MG63 (cell line): ENCODE measurements at regions not wholly inside any gene's neighbourhood (a gene's known extent, or its start where the extent isn't known, plus 50 kb on each side); places are given as distances from the start of the nearest gene placed in this dataset.
A peak's percentile ranks its signal among the peaks of the same experiment; 100 is the strongest.

Experiments
- DNase-seq: peaks from one replicate; pipeline ENCODE4 v3.0.0-alpha.2; 2020
- H3K27me3 ChIP-seq: fragments of 250-450 bp; sonication (Bioruptor Pico); 2 replicates; pipeline ENCODE4 v1.5.1; 2020; ENCODE audit warnings: mild to moderate bottlenecking, moderate library complexity
- H3K36me3 ChIP-seq: fragments of 250-450 bp; sonication (Bioruptor Pico); 2 replicates; pipeline ENCODE4 v1.5.1; 2020; ENCODE audit warnings: mild to moderate bottlenecking, moderate library complexity
- H3K4me3 ChIP-seq: fragments of 250-450 bp; sonication (Bioruptor Pico); 2 replicates; pipeline ENCODE4 v1.5.1; 2020; ENCODE audit warnings: mild to moderate bottlenecking, moderate library complexity
- H3K9me3 ChIP-seq: fragments of 250-450 bp; sonication (Bioruptor Pico); 2 replicates; pipeline ENCODE4 v1.5.1; 2020; ENCODE audit warnings: mild to moderate bottlenecking, moderate library complexity

DNA sequence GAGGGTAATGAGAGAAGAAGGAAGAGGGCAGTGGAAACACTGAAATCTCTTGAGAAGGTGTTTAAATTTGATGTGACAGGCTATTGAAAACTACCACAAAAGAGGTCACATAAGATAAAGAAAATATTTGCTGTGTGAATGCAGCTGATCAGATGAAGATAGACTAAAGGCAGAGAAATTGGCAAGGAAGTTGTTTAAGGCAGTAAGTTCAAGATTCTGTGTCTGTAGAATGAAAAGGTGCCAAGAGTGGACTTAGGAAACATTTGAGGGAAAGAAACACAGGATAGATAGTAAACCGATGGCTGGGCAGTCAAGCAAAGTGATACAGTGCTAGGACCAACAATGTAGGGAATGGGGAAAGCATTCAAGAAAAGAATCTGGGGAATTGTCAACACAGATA, 332.3 kb upstream of the MARCKS start:
- no peak for DNase-seq
- Histone ChIP-seq H3K9me3 (no peaks in the 10 kb centered on the region; the same call in 1 of the 2 replicates), H3K4me3 (no peak overlapping the region), H3K36me3 (no peaks in the 10 kb centered on the region), H3K27me3 (no peaks in the 10 kb centered on the region)

DNA sequence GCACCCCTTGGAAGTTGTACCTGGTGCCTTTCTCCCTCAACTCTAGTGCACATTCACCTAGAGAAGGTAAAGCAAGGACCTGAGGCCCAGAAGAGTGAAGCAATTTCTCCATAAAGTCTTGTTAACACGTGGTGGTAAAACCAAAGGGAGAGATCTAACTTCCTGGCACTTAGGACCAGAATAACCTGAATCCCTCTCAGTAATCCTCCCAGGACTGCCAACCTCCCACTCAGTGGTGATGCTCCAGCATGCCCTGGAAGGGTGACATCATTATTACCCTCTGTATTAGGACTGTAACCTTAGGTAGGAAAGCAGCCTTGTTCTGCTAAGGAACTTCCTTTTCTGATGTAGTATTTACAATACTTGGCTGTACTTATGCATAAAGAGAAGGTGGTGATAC, 330.6 kb upstream of the MARCKS start:
- no peaks in the 10 kb centered on the region for H3K27me3 ChIP-seq
- DNase-seq = peak; percentile 1
- H3K36me3 ChIP-seq = no peaks in the 10 kb centered on the region
- H3K4me3 ChIP-seq = no peak overlapping the region
- no peaks in the 10 kb centered on the region; the same call in 1 of the 2 replicates for H3K9me3 ChIP-seq

DNA sequence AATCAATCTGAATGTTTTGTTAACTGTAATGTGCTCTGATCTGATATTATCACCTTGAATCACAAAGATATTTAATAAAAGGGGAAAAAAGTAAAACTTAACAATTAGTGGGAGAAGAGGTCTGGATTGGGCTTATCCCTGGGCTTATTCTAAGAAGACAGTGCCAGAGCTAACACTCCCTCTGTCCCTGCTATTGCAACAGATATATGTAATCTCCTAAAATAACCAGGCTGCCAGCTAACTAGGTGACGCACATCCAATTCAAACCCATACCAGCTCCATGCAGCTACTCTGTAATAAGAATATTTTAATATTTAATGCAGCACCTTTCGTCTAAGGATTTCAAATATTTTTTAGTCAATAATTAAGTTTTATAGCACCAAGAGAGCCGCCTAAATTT, 330.1 kb upstream of the MARCKS start:
- DNase-seq = no peak
- Histone ChIP-seq H3K27me3 (no peaks in the 10 kb centered on the region), H3K36me3 (no peaks in the 10 kb centered on the region), H3K4me3 (no peak overlapping the region), H3K9me3 (no peaks in the 10 kb centered on the region; the same call in 1 of the 2 replicates)

DNA sequence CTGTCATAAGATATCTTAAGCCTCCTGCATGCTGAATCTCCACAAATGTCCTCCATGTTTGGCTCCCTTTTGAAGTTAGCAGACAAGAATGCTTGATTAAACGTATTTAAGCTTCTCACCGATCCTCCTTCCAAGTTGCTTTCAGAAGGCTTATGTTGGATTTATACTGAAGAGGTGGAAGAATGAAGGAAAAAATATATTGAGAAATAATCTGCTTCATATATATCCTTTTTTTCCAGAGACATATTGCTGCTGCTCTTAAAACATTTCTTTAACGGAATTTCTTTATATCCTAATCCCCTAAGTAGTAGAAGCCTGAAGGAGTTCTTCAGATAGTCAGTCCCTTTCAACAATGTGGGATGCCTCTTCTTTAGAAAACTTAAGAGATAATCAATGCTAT, 329.0 kb upstream of the MARCKS start:
- Histone ChIP-seq H3K4me3 (no peak overlapping the region), H3K27me3 (no peaks in the 10 kb centered on the region), H3K36me3 (no peaks in the 10 kb centered on the region), H3K9me3 (no peaks in the 10 kb centered on the region; the same call in 1 of the 2 replicates)
- DNase-seq = no peak

DNA sequence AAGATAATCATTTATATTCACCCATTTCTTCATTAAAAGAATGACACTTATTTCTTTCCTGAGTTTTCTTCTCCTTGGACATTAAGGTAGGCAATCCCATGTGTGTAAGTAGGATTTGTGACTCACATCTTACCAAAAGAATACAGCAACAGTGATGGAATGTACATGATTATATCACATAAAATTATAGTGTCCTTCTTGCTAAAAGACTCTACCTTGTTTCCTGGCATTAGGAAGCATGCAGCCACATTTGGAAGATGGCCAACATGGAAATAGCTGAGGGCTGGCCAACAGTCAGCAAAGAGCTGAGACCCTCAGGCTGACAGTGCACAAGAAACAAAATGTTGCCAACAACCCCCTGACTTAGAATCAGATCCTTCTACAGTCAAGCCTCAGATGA, 327.9 kb upstream of the MARCKS start:
- Histone ChIP-seq H3K9me3 (no peaks in the 10 kb centered on the region; the same call in 1 of the 2 replicates), H3K4me3 (no peak overlapping the region), H3K27me3 (no peaks in the 10 kb centered on the region), H3K36me3 (no peaks in the 10 kb centered on the region)
- no peak for DNase-seq

- H3K4me3 ChIP-seq = no peak overlapping the region
- H3K9me3 ChIP-seq = no peaks in the 10 kb centered on the region; the same call in 1 of the 2 replicates
- no peaks in the 10 kb centered on the region for H3K27me3 ChIP-seq
- no peak for DNase-seq
- no peaks in the 10 kb centered on the region for H3K36me3 ChIP-seq
These were observed 327.3 kb upstream of the MARCKS start for GRCh38 chr6:113529879-113530278.

- Histone ChIP-seq H3K4me3 (no peak overlapping the region), H3K36me3 (no peaks in the 10 kb centered on the region)
- peak; percentile 32 for DNase-seq
These were observed 326.4 kb upstream of the MARCKS start for GRCh38 chr6:113530769-113531168.

GRCh38 chr6:113539202-113539601, 317.9 kb upstream of the MARCKS start:
- Histone ChIP-seq H3K36me3 (no peaks in the 10 kb centered on the region), H3K9me3 (no peaks in the 10 kb centered on the region), H3K4me3 (no peak overlapping the region), H3K27me3 (no peaks in the 10 kb centered on the region)
- DNase-seq = no peak

More at GRCh38 chr6:113530769-113531168, 326.4 kb upstream of the MARCKS start:
- no peaks in the 10 kb centered on the region for H3K27me3 ChIP-seq
- H3K9me3 ChIP-seq = no peaks in the 10 kb centered on the region; the same call in 1 of the 2 replicates

GRCh38 chr6:113539623-113540022, 317.5 kb upstream of the MARCKS start:
- no peak for DNase-seq
- no peak overlapping the region for H3K4me3 ChIP-seq
- no peaks in the 10 kb centered on the region for H3K27me3 ChIP-seq
- no peaks in the 10 kb centered on the region for H3K9me3 ChIP-seq
- no peaks in the 10 kb centered on the region for H3K36me3 ChIP-seq

DNA sequence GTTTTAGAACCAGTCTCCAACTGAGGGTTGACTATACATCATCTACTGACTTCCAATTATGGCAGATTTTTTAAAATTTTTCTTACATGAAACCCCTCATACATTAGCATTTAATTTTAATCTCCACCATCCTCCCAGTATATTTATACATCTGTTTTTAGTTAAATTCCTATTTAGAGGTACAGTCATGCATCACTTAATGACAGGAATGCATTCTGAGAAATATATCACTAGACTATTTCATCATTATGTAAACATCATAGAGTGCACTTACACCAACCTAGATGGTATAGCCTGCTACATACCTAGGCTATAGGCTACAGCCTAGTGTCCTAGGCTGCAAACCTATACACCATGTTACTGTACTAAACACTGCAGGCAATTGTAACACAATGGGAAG, 316.7 kb upstream of the MARCKS start:
- DNase-seq = no peak
- Histone ChIP-seq H3K9me3 (no peaks in the 10 kb centered on the region), H3K4me3 (no peak overlapping the region), H3K27me3 (no peaks in the 10 kb centered on the region), H3K36me3 (no peaks in the 10 kb centered on the region)

DNA sequence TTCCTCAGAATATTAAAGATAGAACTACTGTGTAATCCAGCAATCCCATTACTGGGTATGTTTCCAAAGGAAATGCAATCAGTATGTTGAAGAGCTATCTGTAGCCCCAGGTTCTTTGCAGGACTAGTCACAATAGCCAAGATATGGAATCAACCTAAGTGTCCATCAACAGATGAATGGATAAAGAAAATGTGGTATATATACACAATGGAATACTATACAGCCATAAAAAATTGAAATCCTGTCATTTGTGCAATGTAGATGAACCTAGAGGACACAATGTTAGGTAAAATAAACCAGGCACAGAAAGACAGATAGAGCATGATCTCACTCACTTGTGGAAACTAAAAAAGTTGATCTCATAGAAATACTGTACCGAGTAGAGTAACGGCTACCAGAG, 306.0 kb upstream of the MARCKS start:
- no peak for DNase-seq

GRCh38 chr6:113556775-113557174, 300.4 kb upstream of the MARCKS start:
- DNase-seq = no peak
- Histone ChIP-seq H3K4me3 (no peak overlapping the region), H3K36me3 (no peaks in the 10 kb centered on the region), H3K9me3 (no peaks in the 10 kb centered on the region), H3K27me3 (no peaks in the 10 kb centered on the region)

More for the DNA sequence above, 306.0 kb upstream of the MARCKS start:
- no peaks in the 10 kb centered on the region for H3K27me3 ChIP-seq
- no peaks in the 10 kb centered on the region for H3K36me3 ChIP-seq
- H3K9me3 ChIP-seq = no peaks in the 10 kb centered on the region
- no peak overlapping the region for H3K4me3 ChIP-seq

DNA sequence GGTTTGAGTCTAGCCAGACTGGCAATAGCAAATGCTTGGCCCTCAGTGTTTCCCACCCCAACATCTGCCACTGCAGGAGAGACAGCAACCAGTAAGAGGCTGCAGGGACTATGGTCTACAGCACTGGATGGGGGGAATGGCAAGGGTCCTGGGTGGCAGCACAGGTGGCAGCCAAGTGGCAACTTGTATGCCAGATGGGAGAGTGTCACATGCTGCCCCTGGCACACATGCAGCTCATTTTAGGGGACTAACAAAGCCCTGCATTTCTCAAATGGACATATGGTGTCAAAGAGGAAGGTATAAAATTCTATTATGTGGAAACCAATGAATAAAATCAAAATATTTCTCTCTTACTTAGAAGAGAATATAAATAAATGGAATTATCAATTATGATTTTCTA, 298.7 kb upstream of the MARCKS start:
- Histone ChIP-seq H3K9me3 (no peaks in the 10 kb centered on the region), H3K4me3 (no peak overlapping the region), H3K36me3 (no peaks in the 10 kb centered on the region), H3K27me3 (no peaks in the 10 kb centered on the region)
- no peak for DNase-seq

DNA sequence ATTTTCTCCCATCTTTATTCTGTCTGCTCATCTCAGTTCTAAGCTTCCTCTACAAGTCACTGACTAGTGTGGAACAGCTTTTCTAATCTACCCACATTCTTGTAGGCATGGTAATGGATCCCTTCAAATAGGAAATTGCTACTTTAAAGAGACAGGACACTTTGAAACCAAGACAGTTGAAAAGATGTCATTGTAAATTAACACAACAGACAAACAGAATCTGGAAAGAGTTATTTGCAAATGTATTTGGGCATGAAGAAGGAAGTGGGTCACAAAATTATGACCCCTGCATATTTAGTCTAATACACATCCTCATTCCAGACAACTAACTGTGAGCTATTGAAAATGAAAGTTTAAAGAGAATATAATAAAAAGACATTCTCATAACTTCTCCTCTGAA, 298.2 kb upstream of the MARCKS start:
- no peak overlapping the region for H3K4me3 ChIP-seq
- no peak for DNase-seq
- H3K27me3 ChIP-seq = no peaks in the 10 kb centered on the region
- H3K36me3 ChIP-seq = no peaks in the 10 kb centered on the region
- H3K9me3 ChIP-seq = no peaks in the 10 kb centered on the region

GRCh38 chr6:113560376-113560775, 296.8 kb upstream of the MARCKS start:
- no peak for DNase-seq
- Histone ChIP-seq H3K27me3 (no peaks in the 10 kb centered on the region), H3K36me3 (no peaks in the 10 kb centered on the region), H3K4me3 (no peak overlapping the region), H3K9me3 (no peaks in the 10 kb centered on the region)

DNA sequence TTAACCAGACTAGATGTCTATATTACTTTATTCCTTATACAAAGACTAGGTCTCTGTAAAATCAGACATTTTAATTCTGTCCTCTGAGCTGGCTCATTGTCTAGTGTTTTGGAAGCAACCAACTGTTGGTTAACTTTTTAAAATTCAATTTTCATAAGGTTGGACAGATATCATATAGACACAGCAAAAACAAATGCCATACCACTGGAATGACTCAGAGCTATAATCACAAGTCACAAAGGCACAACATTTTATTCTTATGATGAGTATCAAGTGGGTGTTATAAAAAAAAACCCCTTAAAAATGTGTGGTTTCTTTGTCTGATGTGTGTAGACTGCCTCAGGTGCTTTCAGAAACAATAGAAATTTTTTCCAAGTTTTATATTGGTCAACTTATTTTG, 296.2 kb upstream of the MARCKS start:
- Histone ChIP-seq H3K27me3 (no peaks in the 10 kb centered on the region), H3K36me3 (no peaks in the 10 kb centered on the region), H3K9me3 (no peaks in the 10 kb centered on the region), H3K4me3 (no peak overlapping the region)
- DNase-seq = no peak

GRCh38 chr6:113562248-113562647, 294.9 kb upstream of the MARCKS start:
- Histone ChIP-seq H3K36me3 (no peaks in the 10 kb centered on the region), H3K9me3 (no peaks in the 10 kb centered on the region), H3K27me3 (no peaks in the 10 kb centered on the region), H3K4me3 (no peak overlapping the region)
- DNase-seq = no peak

- H3K27me3 ChIP-seq = no peaks in the 10 kb centered on the region
- H3K36me3 ChIP-seq = no peaks in the 10 kb centered on the region
- H3K4me3 ChIP-seq = no peak overlapping the region
- H3K9me3 ChIP-seq = no peaks in the 10 kb centered on the region
- peak; percentile 81 for DNase-seq
These were observed 292.6 kb upstream of the MARCKS start for GRCh38 chr6:113564371-113565171.
